Tibial nerve (tissue), 4 donors: ENCODE measurements at regions not wholly inside any gene's neighbourhood (a gene's known extent, or its start where the extent isn't known, plus 50 kb on each side); places are given as distances from the start of the nearest gene placed in this dataset.
A peak's percentile ranks its signal among the peaks of the same experiment; 100 is the strongest.

Source experiments
- DNase-seq, 2 donors: peaks; one replicate each; pipeline ENCODE4 v3.0.0-alpha.2; 2019; ENCODE audit warnings: low spot score in 2 of 2
- H3K27ac ChIP-seq, 4 donors: fragments of 200-600 bp; sonication (generic) in 3 of 4; one replicate each; pipeline ENCODE4 v1.5.1; 2017 to 2019; ENCODE audit warnings: mild to moderate bottlenecking in 1 of 4
- H3K27me3 ChIP-seq, 2 donors: fragments of 200-600 bp; sonication (generic) in 1 of 2; one replicate each; pipeline versions ENCODE4 v1.5.1 to v1.6.0; 2017 to 2019
- H3K36me3 ChIP-seq, 3 donors: fragments of 200-600 bp; sonication (generic); one replicate each; pipeline ENCODE4 v1.5.1; 2018 to 2019
- H3K4me1 ChIP-seq, 4 donors: fragments of 200-600 bp; sonication (generic) in 3 of 4; one replicate each; pipeline ENCODE4 v1.5.1; 2017 to 2019
- H3K4me3 ChIP-seq, 4 donors: fragments of 200-600 bp; sonication (generic) in 3 of 4; one replicate each; pipeline ENCODE4 v1.5.1; 2017 to 2019; ENCODE audit warnings: mild to moderate bottlenecking in 1 of 4, moderate library complexity in 1 of 4
- H3K9me3 ChIP-seq, 4 donors: fragments of 200-600 bp; sonication (generic) in 3 of 4; one replicate each; pipeline ENCODE4 v1.5.1; 2017 to 2019
- CTCF ChIP-seq, 5 experiments: fragments of 200-600 bp in 3 of 5; fragments of 450-650 bp in 2 of 5; sonication (generic) in 3 of 5; IDR thresholded peaks; one replicate each; pipeline ENCODE4 v1.5.1; 2016 to 2019; ENCODE audit warnings: antibody characterized with exemption in 5 of 5, mild to moderate bottlenecking in 3 of 5, moderate library complexity in 2 of 5
- EP300 ChIP-seq, 2 donors: sonication (generic); formaldehyde crosslinking; IDR thresholded peaks; one replicate each; pipeline ENCODE4 v1.6.1; 2017; ENCODE audit warnings: antibody characterized with exemption in 2 of 2, mild to moderate bottlenecking in 1 of 2
- POLR2A ChIP-seq, 2 donors: fragments of 450-650 bp; IDR thresholded peaks; one replicate each; pipeline ENCODE4 v1.6.1; 2017; ENCODE audit warnings: antibody characterized with exemption in 2 of 2, mild to moderate bottlenecking in 2 of 2, moderate library complexity in 2 of 2
- WGBS, 2 donors: methylation state at CpG; one replicate each; pipeline ENCODE4 v1.1.5; 2018; 5-methylcytosine and 5-hydroxymethylcytosine counted together

GRCh38 chr18:67140495-67140894, 376.0 kb downstream of the DSEL start:
- Histone ChIP-seq H3K9me3 (no peaks in the 10 kb centered on the region), H3K4me1 (no peaks in the 10 kb centered on the region), H3K36me3 (no peaks in the 10 kb centered on the region), H3K27me3 (no peaks in the 10 kb centered on the region), H3K4me3 (no peak overlapping the region), H3K27ac (no peak overlapping the region)
- 82 to 86% methylated on average over 2 of the region's 2 CpGs for WGBS, 2 donors
- no peak for DNase-seq
- TF ChIP-seq POLR2A (IDR thresholded peaks at IDR 0.05) (no peak), CTCF (IDR thresholded peaks at IDR 0.05) (no peak), EP300 (IDR thresholded peaks at IDR 0.05) (no peak)

GRCh38 chr18:67139899-67140298, 376.6 kb downstream of the DSEL start:
- no peak for TF ChIP-seq EP300 (IDR thresholded peaks at IDR 0.05)
- no peak for TF ChIP-seq POLR2A (IDR thresholded peaks at IDR 0.05)
- no peak for TF ChIP-seq CTCF (IDR thresholded peaks at IDR 0.05)
- DNase-seq, result no peak
- 53 to 64% methylated on average over 1 of the region's 1 CpG for WGBS, 2 donors
- Histone ChIP-seq H3K4me1 (no peaks in the 10 kb centered on the region), H3K27me3 (no peaks in the 10 kb centered on the region), H3K36me3 (no peaks in the 10 kb centered on the region), H3K9me3 (no peaks in the 10 kb centered on the region), H3K27ac (no peak overlapping the region), H3K4me3 (no peak overlapping the region)

- DNase-seq, result no peak
- H3K9me3 ChIP-seq, result no peaks in the 10 kb centered on the region
- no peak for TF ChIP-seq POLR2A (IDR thresholded peaks at IDR 0.05)
- TF ChIP-seq EP300 (IDR thresholded peaks at IDR 0.05), result no peak
- TF ChIP-seq CTCF (IDR thresholded peaks at IDR 0.05), result no peak
- no peak overlapping the region for H3K27ac ChIP-seq
- no peaks in the 10 kb centered on the region for H3K27me3 ChIP-seq
- peaks cover 0 to 6% (median 0%) of the 10 kb centered on the region in 4 donors for H3K4me1 ChIP-seq
- 50 to 68% methylated on average over 4 of the region's 4 CpGs for WGBS, 2 donors
- no peak overlapping the region for H3K4me3 ChIP-seq
- H3K36me3 ChIP-seq, result no peaks in the 10 kb centered on the region
These were observed 380.5 kb downstream of the DSEL start for GRCh38 chr18:67135981-67136380.

GRCh38 chr18:67134911-67135310, 381.6 kb downstream of the DSEL start:
- no peak overlapping the region for H3K27ac ChIP-seq
- peak in 1 of 2 donors; percentile 12 for DNase-seq
- no peak for TF ChIP-seq POLR2A (IDR thresholded peaks at IDR 0.05)
- no peak for TF ChIP-seq EP300 (IDR thresholded peaks at IDR 0.05)
- no peak for TF ChIP-seq CTCF (IDR thresholded peaks at IDR 0.05)
- H3K9me3 ChIP-seq, result no peaks in the 10 kb centered on the region
- H3K36me3 ChIP-seq, result no peaks in the 10 kb centered on the region
- H3K4me3 ChIP-seq, result no peak overlapping the region
- no peaks in the 10 kb centered on the region for H3K27me3 ChIP-seq
- H3K4me1 ChIP-seq, result peaks cover 0 to 6% (median 0%) of the 10 kb centered on the region in 4 donors
- WGBS, 2 donors, result 57 to 64% methylated on average over 4 of the region's 4 CpGs

- H3K27ac ChIP-seq, result no peak overlapping the region
- TF ChIP-seq EP300 (IDR thresholded peaks at IDR 0.05), result no peak
- TF ChIP-seq CTCF (IDR thresholded peaks at IDR 0.05), result no peak
- TF ChIP-seq POLR2A (IDR thresholded peaks at IDR 0.05), result no peak
- peaks cover 0 to 6% (median 0%) of the 10 kb centered on the region in 4 donors for H3K4me1 ChIP-seq
- no peaks in the 10 kb centered on the region for H3K36me3 ChIP-seq
- no peaks in the 10 kb centered on the region for H3K9me3 ChIP-seq
- no peak for DNase-seq
- H3K27me3 ChIP-seq, result no peaks in the 10 kb centered on the region
- no peak overlapping the region for H3K4me3 ChIP-seq
- 42 to 46% methylated on average over 3 of the region's 3 CpGs for WGBS, 2 donors
These were observed 382.9 kb downstream of the DSEL start for GRCh38 chr18:67133669-67134068.
